SU-DHL-6 (cell line): ENCODE measurements at regions not wholly inside any gene's neighbourhood (a gene's known extent, or its start where the extent isn't known, plus 50 kb on each side); places are given as distances from the start of the nearest gene placed in this dataset.

ENCODE experiments used
- CTCF ChIP-seq: fragments of 200-600 bp; sonication (generic); IDR thresholded peaks from one replicate; pipeline ENCODE4 v1.5.1; 2017; ENCODE audit warnings: antibody characterized with exemption, mild to moderate bottlenecking, low read length, moderate library complexity; ENCODE audit not compliant: insufficient read depth, poor library complexity, severe bottlenecking
- EZH2phosphoT487 ChIP-seq: fragments of 200-600 bp; sonication (generic), shearing (Covaris generic); conservative IDR thresholded peaks from 2 replicates; pipeline ENCODE4 v1.6.1; 2018; ENCODE audit warnings: mild to moderate bottlenecking, antibody characterized with exemption, low read length, moderate library complexity, mixed read lengths

- TF ChIP-seq CTCF (no peak), EZH2phosphoT487 (no peak)
Observed at GRCh38 chr12:45667761-45668160, 61.7 kb upstream of the ARID2 start.
